C1 segment of cervical spinal cord (tissue), 14 donors: ENCODE measurements at regions not wholly inside any gene's neighbourhood (a gene's known extent, or its start where the extent isn't known, plus 50 kb on each side); places are given as distances from the start of the nearest gene placed in this dataset.
"Not testable (repeated sequence)": the region's sequence is repeated elsewhere in the genome, so short reads cannot be mapped to it uniquely, and the experiment has no call there.

Experiments
- DNase-seq, 14 donors: peaks; one replicate each; lab custom pipeline; 2025; lab: John Stamatoyannopoulos, UW

DNA sequence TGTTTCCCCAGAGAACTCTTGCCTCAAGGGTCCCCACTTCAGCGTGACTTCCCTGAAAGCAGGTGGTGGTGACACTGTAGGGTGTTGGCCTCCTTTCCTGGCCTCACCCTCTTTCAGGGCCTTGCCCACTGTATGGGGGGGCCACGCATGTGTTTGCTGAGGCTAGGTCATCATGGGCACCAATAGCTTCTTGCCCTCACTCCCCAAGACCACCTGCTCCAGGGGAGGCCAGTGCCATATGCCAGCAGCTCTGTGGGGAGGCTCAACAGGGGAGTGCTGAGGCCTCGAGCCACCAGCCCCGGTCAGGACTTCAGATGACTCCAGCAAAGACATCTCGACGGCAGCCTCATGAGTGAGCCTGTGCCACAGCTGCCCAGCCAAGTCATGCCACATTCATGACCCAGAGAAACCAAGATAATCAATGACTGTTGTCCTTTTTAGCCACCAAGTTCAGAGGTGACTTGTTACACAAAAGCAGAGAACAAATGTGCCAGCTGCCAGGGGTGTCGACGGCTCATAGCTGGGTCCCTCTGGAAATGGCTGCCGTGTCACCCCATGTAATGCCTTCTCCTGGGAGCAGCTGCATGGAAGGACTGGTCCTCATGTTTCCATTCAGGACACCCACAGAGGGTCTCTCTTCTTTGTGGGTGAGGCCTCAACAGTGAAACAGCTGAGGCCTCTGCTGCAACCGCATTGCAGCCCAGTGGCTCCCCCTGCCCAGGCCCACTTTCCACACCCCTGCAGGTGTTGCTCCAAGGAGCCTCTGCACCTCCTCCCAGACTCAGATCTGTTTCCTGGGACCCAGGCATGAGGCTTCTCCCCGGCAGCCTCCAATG is 162.2 kb downstream of the LAT start:
- DNase-seq = not testable (repeated sequence)

DNA sequence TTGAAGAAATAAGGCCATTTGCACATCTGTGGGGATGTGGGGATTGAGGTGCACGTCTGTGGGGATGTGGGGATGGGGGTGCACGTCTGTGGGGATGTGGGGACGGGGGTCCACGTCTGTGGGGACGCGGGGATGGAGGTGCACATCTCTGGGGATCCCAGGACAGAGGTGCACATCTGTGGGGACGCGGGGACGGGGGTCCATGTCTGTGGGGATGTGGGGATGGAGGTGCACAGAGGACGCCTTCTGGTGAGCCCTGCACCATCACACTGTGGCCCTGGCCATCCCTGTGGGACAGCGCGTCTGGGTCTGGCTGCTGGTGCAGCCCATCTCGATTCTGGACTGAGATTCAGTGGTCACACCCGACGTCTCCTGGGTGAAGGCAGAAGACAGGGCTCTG is 161.4 kb downstream of the LAT start:
- no peak for DNase-seq

DNA sequence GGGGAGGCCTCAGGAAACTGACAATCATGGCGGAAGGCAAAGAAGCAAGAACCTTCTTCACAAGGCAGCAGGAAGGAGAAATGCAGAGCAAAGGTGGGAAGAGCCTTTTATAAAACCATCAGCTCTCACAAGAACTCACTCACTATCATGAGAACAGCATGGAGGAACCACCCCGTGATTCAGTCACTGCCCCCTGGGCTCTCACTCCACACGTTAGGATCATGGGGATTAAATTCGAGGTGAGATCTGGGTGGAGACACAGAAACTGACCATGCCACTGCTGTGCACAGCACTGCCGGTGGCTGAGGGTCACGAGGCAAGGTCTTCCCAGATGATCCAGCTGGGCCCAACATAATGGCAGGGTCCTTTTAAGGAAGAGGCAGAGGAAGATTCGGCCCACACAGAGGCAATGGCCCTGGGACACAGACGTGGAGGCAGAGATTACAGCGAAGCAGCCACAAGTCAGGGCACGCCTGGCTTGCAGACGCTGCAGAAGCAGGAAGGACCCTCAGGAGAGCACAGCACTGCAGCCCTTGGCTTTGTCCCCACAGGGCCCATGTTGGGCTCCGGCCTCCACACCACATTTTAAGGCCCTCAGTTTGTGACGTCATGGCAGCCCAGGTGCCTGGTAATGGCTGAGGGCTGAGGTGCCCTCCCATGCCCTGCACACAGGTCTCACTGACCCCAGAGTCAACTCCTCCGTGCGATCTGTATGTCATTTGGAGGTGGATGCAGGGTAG is 160.8 kb downstream of the LAT start:
- not testable (repeated sequence) for DNase-seq

DNA sequence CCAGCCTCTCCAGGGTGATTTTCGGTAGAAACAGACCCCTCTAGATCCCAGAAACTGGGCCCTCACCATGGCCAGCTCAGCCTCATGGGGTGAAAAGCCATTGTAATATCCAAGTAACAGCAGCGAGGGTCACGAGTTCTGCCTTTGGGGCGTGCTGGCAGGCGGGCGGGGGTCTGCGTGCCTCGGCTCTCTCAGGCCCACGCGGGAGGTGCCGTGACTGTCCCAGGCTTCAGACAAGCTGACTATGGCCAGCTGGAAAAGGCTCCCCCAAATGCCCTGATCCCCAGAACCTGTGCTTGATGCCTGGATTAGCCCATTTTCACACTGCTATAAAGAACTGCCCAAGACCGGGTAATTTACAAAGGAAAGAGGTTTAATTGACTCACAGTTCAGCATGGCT is 160.2 kb downstream of the LAT start:
- DNase-seq = not testable (repeated sequence)

DNA sequence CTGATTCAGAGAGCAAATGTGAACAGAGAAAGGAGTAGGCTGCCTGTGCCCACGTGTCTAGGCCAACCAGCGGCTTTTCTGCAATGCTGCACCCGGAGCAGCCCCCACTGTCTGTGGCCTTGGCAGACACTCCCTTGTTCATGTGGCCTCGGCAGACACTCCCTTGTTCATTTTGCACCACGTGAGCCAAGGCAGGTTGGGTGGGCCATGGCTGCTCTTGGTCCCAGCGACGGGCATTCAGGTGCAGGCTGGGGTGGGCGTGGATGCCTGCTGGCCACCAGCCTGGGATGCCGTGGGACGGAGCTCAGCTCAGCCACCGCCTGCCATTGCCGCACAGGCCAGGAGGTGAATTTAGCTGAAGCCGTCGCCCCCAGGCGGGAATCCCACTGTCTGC is 159.8 kb downstream of the LAT start:
- not testable (repeated sequence) for DNase-seq

DNA sequence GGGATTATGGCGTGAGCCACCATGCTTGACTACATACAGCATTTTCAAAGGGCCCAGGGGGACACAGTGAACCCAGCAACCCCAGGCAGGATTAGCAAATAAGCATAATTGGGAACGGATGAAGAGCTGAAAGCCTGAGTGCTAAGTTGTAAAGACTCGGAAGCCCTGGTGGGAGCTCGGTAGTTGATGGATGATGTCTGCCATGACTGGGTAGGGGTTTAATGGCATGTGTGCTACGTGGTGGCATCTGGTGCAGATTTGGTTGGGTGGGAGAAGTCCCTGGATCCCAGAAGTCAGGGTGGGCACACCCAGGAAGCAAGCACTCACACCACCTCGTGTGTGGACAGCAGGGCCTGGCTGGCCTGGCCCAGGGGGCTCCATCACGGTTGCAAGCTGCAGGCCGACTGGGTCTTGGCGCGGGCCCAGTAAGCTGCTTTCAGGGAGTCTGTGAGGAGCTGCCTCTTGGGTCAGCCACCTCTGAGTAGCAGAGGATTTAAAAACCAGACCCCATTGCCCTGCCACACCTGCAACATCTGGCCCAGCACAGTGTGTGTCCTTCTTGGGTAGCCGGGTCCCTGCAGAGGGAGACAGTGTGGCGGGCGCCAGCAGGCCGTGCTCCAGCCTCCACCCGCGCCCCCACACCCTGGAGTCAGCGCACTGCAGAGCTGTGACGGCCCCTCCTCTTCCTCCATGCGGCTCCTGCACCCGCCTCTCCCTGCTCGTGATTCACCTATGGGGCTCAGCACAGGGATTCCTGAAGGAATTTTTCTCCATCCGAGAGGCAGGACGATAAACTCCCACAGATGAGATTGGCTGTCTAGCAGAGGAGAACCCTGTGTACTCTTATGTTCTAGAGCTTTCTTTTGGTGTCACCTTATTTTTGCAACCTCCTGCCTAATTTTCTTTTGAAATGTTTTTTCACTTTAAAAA is 159.2 kb downstream of the LAT start:
- DNase-seq = not testable (repeated sequence)

DNA sequence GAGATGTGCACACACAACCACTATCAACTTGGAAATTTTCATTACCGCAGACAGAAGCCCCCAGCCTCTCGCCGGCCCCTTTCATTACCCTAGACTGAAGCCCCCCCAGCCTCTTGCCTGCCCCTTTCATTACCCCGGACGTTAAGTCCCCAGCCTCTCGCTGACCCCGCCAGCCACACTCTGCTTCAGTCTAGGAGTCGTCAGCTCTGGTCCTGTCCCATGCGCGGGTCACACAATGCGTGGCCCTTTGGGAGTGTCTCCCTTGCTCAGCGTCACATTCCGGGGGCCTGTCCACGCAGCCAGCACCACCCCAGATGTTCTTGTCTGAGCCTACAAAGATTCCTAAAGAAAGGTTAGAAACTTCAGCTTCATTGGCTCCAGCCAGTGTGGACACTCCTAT is 157.7 kb downstream of the LAT start:
- not testable (repeated sequence) for DNase-seq

DNA sequence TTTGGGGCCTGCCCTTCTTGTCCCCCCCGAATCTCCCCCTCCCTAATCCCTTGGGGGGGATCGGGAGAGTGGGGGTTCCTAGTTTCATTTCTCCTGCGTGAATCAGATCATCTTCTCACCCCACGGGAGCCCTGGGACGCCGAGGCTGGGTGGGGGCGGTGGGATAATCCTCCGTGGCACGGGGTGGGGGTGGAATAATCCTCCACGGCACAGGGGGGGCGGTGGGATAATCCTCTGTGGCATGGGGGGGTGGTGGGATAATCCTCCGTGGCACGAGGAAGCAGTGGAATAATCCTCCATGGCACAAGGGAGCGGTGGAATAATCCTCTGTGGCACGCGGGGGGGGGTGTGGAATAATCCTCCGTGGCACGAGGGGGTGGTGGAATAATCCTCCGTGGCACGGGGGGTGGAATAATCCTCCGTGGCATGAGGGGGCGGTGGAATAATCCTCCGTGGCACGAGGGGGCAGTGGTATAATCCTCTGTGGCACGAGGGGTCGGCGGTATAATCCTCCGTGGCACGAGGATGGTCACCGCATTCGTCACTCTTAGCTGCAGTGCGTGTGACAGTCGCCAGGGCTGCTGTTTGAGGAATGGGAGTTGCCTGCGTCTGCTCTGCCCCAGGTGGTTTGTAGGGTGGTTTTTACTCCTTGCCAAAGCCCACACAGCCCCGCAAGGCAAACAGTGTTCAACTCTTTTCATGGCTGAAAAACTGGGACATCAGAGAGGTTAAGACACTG is 156.9 kb downstream of the LAT start:
- DNase-seq = no peak

DNA sequence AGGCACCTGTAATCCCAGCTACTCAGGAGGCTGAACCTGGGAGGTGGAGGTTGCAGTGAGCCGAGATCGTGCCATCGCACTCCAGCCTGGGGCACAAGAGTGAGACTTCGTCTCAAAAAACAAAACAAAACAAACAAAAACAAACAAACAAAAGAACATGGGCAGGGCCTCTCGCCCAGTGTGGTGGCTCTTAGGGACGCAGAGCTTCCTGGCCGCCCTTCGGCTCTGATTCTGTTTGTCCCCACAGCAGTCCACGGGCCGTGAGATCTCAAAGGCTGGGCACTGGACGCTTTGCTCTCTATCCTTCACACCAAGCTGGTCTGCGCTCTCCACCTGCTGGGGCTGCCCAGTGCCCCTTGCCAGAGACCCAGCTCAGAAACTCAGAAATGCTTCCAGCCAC is 156.3 kb downstream of the LAT start:
- DNase-seq = not testable (repeated sequence)

DNA sequence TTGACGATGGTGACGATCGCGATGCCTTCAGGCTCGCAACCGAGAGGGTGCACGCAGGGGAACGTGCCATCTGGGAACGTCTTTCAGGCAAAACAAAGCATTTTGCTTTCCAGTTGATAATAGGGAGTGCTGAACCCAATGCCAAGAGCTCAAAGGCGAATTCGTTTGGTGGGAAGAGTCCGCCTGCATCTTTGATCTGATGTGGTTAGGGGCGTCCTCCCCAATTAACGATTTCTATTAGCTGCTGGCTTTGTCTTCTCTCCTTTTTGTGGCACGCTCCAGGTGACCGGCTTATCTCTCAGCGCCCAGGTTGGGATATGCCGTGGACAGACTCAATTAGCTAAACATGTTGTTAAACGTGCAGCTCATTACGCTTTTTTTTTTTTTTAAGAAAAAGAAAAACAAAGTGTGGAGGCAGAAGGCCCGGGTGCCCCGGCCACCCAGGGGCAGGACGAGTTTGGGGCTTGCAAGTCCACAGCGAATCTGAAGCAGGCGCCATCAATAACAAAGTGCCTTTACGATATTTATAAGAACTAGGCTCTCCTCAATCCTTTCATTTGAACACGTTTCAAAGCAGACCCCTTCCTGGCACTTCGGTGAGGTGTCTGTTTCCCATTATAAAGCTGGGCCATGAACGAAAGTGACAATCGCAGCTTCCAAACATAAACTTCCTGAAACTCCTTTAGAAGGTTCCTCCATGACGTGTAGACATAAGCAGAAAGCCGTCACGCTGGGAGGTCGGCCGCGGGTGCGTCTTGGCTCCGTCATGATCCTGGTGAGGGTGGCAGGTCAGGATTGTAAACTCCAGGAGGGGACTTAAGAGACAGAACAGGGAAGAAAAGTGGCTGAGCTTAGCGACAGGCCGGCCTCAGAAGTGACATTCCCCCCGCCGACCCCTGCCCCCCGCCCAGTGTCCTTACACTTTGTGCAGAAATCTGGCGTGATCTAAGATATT is 155.3 kb downstream of the LAT start:
- DNase-seq = not testable (repeated sequence)

DNA sequence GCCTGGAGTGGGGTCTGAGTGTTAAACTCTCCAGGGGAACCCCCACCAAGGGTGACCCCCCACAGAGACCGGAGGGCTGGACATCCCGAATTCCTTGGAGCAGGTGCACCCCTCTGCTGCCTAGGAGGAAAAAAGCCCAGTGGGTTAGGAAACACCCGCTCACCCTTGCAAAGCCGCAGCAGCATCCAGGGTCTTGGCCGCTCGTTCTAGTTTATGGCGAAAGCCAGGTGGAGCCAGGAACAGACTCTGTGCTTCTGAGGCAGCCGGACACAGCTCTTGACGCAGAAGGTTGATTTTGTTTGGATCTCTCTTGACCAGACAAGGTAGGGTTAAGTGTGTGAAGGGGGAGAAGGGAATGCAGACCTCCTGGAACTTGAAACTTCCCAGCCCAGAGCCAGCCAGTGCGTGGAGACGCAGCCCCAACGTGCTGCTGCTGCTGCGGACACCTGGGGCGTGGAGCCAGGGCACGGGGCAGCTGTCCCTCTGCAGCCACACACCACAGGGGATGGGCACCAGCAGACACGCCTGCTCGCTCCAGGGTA is 154.5 kb downstream of the LAT start:
- no peak for DNase-seq

DNA sequence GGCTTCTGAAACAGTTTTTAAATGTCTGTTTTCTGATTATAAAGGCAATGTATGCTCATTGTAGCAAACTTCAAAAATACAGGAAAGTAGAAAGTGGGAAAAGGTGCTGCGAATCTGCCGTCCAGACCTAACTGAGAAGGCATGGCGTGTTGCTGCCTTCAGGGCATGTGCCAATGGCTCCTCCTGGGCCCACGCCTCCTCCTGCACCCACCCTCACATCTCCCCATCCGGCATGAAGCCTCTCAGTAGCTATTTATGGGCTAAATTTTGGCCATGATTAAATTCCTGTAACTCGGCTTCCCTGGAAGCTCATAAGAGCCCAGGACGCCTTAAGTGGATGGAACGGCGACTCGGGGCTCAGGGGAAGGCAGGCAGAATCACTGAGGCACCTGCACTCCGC is 153.8 kb downstream of the LAT start:
- DNase-seq = not testable (repeated sequence)

DNA sequence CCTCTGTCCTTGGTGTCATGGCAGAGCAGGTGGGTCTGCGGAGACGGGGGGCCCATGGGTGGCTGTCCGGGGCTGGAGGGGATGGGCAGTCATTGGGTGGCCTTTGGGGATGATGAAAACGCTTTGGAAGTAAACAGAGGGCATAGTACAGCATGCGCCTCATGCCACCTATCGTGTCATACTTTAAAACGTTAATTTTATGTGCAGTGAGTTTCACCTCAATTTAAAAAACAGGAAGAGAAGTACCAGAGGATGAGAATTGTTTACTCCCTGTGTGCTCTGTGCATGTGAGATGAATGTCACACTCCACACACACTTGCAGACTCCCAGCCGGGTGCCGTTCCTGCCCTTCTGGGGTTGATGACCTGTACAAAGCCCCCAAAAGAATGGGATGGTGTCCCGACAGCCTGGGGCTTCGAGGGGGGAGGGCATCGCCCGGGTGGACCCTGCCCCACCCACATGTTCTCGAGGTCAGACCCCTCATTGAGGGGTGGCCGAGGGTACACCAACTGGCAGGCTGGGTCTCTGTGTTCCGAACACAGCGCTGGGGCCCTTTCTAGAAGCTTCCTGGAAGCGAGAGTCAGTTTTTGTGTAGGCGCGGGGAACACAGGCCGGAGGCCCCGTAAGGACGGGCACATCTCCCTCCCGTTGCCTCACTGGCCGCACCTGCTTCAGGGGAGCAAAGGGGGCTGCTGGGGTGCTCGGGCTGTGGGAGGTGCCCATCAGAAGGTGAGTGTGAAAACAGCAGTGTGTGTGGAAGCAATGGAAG is 153.2 kb downstream of the LAT start:
- not testable (repeated sequence) for DNase-seq

DNA sequence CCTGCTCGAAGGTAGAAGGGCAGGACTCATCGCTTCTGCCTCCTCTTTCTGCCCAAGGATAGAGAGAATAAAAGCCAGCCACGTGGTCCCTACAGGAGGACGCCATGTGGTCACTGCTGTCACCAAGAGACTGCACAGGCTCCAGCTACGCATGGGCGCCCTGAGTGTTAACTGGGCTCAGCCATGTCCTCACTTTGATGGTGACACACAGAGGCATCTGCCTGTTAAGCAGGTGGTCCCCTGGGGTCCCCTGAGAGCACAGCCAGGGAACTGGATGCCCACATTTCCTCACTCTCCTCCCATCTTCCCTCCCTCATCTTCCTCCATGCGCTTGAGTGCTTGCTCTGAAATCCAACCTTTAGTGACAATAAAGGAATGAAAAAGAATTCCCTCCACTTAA is 152.6 kb downstream of the LAT start:
- not testable (repeated sequence) for DNase-seq

DNA sequence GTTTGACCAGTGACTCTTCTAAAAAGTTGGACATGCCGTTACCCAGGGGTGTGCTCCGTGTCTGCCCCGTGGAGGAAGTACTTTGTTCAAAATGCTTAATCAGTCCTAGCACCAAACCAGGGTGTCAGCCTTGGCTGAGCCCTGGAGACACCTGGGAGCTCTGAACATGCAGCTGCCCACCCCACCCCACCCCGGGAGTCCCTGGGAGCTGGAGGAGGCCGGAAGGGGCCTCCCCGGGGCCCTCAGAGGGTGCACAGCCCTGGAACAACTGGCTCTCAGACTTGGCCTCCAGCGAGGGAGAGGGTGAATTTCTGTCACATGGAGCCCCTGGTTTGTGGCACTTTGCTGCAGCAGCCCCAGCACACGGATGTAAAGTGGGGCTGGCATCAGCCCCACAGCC is 152.1 kb downstream of the LAT start:
- DNase-seq = not testable (repeated sequence)

DNA sequence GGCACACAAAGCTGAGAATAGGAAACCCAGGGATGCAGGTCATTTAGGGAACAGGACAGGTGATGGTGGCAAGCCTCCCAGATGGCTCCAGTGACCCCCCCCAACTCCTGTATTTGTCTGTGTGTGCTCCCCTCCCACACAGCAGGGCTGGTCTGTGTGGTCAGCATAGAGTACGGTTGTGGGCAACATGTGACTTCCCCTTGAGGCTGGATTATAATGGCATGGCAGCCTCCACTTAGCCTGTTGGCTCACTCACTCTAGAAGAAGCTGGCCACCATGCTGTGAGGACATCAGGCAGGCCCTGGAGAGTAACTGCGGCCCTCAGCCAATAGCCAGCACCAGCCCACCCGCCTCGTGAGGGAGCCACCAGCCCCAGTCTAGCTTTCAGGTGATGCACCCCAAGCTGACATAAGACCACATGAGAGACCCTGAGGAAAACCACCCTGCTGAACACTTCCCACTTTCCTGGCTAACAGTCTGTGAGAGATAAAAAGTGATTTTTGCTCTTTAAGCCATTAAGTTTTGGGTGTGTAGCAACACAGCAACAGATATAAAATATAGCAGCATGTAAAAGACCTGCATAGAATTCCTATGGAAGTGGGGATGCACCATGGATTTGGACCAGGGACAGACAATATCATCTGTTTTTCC is 151.3 kb downstream of the LAT start:
- DNase-seq = not testable (repeated sequence)

DNA sequence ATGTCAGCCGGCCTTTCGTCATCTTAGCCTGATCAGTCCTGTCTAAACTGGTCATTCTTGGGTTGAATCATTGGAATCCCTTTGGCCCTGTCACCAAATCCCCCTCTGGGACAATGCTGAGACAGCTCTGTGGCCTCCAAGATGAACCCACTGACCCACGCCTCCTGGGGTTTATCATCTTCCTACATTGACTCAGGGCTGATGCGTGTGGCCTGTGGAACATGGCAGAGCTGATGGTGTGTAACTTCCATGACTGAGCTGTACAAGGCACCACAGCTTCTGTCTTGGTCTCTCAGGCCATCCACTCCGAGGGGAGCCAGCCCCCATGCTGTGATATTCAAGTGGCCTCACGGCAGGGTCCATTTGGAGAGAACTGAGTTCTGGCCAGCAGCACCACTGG is 150.2 kb downstream of the LAT start:
- not testable (repeated sequence) for DNase-seq

DNA sequence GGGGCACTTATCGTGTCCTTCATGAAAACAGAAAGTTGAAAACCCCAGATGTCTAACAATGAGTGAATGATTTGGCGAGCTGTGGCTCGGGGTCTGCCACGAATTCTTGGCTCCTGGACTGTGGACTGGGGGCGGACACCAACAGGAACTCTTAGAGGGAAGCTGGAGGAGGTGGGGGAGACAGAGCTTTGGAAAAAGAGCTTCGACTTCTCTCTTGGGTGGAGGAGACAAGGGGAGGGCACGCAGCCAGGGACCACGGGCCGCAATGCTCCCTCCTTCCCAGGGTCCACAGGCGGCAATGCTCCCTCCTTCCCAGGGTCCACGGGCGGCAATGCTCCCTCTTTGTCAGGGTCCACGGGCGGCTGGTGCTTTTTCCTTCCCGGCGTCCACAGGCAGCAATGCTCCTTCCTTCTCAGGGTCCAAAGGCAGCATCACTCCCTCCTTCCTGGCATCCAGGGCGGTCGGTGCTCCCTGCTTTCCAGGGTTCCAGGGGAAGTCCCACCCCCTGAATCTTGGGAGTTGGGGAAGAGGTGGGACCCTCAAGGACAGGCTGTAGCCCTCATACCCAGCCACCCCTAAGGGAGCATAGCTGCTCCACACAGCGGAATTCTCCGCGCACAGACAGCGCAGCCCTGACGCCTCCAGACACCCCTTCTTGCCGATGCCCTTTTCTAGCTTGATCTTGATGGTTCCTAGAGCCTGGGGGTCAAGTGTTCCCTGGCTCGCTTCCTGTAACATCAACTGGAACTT is 149.0 kb downstream of the LAT start:
- DNase-seq = not testable (repeated sequence)
